Amniotic stem cell (primary cell): ENCODE measurements at regions not wholly inside any gene's neighbourhood (a gene's known extent, or its start where the extent isn't known, plus 50 kb on each side); places are given as distances from the start of the nearest gene placed in this dataset.
A peak's percentile ranks its signal among the peaks of the same experiment; 100 is the strongest.

Experiments
- DNase-seq: peaks from one replicate; lab custom pipeline; 2025; lab: John Stamatoyannopoulos, UW

DNA sequence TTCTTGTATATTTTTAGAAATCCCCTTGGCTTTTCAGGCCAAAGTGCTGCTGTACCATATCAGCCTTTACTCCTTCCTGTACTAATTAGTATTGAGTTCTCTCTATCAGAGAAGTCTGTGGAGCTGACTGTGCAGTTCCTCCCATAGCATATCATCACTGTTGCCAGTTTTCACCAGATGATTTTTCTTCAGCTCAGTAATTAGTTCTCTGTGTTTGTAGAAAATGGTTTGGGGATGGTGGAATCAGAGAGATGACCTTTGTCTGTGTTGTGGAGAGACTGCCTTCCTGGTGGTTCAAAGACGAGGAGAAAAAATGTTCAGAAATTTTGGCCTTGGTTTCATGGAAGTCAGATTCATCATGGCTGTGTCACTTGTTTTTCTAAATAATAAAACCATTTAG, 227.5 kb upstream of the ACTBL2 start:
- DNase-seq = no peak

DNA sequence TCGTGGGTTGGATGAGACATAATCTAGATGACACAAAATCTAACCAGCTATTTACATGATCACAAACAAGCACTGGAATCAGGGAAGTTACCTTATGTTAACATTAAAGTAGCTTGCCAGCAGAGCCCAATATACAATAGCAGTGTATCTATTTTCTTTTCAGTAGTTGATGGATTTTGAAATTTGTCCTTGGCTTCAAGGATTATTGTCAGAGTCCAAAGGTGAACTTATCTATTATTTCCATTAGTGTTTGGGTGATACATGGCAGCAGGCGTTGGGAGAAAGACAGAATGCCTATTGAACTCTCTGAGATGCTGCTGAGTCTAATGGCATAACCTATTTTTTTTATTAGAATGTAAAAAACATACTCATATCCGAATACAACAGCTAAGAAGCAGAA, 223.2 kb upstream of the ACTBL2 start:
- DNase-seq = no peak

DNA sequence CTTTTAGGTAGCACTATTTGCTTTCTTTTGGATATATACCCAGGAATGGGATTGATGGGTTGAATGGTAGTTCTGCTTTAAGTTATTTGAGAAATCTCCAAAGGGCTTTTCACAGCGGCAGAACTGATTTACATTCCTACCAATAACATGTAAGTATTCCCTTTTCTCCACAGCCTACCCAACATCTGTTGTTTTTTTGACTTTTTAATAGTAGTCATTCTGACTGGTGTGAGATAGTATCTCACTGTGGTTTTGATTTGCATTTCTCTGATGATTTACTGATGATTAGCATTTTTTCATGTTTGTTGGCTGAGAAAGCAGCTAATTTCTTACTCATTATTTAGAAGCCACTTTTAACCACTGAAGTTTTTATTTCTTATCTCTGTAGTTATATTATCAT, 221.1 kb upstream of the ACTBL2 start:
- no peak for DNase-seq

DNA sequence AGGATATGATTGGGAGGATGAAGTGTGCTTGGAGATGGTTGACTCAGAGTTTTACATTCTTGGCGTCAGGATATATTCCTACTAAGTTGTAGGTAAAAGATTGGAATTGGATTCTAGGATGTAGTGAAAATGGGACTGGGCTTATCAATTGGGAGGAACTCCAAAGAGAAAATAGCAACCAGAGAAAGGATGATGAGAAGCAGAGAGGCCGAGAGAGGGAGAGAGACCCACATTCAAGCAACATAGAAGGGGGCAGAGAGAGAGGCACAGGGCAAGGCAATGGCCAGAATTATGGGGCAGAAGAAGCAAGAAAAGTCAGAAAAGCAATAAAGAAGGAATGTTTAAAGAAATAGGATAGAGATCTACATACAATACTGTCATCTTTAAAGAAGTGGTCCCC, 217.9 kb upstream of the ACTBL2 start:
- no peak for DNase-seq

DNA sequence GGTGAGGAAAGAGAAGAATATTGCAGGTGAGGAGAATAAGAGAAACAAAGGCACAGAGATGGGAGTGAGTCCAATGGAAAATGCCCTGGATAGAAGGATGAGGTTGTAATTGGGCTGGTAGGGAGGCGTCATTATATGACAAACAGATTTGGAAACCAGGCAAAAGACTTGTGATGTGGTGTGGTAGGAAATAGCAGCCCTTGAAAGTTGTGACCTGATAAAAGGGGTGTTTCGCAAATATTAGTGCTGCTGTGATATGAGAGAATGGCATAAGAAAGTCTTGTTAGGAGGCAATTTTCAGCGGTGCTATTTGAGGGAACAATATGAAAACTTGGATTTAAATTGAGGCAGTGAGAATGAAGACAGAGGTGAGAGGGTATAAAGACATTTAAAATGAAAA, 217.5 kb upstream of the ACTBL2 start:
- DNase-seq = no peak

DNA sequence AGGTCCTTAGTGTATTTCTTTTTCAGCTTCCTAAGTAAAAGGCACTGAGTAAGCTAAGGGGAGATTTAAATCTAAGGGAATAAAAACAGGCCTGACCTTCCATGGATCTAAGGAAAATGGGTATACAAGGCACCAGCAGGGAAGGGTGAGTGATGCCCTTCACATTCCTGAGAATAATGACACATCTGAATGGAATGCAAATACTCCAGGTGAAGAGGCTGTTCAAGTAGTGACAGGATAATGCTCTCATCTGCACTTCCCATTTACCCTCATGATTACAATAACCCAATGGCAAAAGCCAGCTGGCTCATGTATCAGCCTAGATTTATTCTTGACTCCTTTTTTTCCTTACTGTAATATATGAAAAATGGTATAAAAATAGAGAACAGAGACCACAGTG, 216.2 kb upstream of the ACTBL2 start:
- no peak for DNase-seq

DNA sequence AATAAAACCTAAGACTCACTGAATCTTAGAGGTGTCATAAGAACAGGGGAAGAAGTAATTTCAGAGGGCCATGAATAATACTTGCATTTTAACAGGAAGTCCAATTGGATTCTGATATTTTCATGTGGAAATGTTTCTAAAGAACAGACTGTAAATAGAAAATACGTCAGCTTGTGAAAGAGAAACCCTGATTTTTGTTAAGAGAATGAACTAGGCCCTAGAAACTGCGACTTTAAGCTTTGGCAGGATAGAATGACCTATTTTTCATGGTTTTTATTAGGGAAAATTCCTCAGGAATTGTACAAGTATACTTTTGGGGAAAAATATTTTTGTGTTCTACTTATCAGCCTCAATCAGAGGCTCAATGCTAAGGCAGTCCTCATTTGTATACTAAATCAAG, 215.5 kb upstream of the ACTBL2 start:
- DNase-seq = no peak

DNA sequence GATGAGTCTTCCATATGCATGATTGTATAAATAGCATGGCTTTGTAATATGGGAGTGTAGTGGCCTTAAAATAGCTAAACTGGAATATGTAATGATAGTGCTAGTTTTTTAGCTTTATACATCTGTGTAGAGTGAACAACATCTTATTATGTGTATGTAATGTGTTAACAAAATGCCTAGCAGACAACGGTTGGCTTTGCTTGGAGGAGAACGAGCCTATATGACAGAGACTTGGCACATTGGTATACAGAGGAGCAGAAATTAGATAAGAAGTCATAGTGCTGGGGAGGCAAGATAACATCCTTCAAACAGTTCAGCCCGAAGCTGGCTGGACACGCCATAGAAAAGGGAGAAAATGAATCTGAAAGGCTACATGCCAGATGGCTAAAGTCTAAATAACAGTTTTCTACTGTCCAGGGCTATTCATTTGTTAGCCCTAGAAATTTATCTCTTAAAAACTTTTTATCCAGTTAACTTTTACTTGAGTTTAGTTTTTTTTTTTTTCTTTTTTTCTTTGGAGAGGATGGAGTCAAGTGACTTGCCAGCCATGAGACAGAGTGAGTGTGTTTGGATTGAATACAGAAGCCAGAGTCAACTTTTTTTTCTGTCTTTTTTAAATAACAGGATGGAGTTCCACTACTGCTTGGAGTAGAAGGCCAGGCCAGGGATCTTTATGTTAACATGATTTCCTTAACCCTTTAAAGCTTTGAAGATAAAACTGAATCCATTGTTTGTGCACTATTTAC, 214.4 kb upstream of the ACTBL2 start:
- DNase-seq = no peak

DNA sequence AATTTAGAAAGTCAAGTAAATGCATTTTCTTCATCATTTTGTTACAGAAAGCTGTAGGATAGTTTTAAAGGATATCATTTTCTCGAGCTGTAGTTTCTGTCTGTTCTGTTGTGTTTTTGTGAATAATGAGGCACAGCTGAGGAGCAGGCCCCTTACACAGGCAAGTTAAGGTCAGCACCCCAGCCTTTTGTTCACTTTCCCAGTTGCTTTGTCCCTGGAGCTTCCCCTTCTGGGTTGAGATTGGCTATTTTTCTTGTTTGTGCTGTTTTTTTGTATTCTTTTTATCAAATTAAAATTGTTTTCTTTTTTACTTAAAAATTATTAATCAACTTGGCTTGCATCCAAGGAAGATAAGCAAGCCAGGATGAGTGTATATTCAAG, 213.8 kb upstream of the ACTBL2 start:
- no peak for DNase-seq

DNA sequence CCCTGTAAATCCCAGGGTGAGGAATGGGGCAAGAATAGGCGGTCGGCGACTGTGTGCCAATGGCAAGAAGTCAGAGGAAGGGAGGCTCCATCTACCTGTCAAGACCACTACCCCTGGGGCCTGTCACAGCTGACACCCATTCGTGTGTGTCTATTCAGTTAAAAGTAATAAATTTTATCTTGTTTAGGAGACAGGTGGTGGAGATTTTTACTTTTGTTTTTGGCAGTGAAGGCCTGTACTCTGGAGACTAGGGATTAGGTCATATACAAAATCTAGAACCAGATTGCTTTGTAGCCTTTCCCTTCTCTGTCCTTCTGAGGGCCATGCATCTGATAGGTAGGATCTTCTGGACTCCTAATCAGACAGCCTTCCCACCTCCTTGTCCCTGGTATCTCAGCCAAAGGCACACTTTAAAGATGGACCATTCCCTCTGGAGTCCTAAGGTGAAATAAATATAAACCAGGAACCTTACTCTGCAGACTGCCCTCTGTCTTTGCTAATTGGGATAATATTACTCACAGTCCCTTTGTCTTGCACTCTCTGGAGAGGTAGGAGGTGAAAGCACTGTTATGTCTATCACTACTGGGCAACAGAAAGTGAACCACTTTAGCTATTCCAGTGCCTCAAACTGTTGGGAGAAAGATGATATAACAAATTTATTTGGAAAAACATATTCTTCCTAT, 213.2 kb upstream of the ACTBL2 start:
- no peak for DNase-seq

DNA sequence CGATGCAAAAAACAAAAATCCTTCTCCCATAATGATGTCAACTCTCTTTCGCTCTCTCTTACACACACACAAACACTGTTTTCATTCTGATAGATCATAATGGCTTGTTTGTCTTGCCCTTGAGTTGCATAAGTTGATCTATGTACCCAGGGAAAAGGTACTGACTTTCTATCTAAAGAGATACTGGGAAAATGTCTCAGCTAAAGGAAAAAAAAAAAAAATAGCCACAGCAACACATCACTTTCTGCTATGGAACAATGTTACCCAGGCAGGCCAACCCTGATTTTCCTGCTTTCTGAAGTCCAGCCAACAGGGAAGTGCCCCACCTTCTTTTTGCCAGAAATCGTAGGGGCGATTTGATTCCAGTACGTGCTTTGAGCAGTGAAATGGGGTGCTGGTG, 212.6 kb upstream of the ACTBL2 start:
- no peak for DNase-seq

DNA sequence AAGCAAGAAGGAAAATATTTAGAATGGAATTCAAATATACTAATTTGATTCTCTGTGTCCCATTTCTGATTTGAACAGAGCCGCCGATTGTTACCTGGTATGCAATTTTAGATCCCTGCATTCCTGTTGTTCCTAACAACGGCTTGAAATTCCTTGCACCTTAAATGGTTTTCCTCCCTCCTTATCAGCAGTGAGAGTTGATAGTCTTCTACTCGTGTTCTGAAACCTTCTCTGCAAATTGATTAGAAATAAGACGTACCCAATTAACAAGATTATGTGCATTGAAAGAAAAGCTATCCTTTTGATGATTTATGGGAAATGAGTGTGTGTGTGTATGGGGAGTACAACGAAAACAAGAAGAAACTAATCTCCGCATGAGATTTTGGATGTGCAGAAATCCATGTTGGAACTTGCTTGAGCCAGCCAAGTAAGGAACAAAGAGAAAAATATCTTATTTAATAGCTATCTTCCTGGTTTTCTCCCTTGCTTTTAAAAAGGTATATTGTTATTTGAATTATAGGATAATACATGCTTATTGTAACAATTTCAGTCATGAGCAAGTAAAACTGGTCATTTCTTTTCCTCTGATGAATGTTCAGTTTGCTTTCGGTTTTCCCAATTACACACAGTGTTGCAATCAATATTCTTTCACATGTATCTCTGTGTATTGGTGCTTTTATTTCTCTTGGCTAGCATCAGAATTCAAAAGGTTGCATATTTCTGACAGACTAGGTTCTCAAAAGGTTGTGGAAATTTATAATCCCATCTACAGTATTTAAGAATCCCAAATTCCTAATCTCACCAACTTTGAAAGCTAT, 211.1 kb upstream of the ACTBL2 start:
- DNase-seq = no peak

DNA sequence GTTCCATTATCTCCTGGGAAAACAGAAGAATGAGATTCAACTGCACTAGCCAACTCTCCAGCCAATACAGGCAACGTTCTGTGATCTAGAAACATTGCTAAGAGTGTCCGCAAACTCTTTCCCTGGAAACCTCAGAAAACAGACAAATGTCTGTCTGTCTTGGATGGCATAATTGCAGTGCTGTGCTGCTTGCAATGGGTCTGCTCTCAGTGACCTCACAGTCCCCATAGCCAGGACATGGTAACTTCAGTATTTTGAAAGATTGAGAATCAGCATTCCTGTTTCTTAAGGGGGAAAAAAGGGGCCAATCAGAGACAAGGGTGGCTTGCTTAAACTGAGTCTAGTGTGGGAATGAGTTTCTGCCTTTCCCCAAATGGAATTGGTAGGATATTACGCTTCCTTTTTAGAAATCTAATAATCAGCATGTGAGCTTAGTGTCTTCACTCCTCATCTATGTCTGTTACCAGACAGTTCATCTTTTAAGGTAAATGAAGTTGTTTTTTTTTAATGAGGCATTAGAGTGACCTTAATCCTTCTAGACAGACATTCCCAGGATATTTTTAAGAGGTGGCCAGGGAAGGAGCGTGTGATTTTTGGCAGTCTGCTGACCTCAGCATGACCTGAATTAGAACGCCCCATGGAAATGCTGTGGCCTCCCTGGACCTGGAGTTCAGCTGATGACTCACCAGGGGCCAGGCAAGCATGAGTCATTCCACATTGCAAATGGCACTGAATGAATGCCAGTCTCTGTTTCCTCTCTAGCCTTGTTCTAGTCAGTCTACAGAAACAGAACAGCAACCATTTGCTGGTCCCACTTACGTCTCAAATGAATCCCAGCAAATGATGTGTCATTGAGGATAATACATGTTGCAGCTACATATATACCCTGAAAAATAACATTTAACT, 210.2 kb upstream of the ACTBL2 start:
- DNase-seq = peak; percentile 59

DNA sequence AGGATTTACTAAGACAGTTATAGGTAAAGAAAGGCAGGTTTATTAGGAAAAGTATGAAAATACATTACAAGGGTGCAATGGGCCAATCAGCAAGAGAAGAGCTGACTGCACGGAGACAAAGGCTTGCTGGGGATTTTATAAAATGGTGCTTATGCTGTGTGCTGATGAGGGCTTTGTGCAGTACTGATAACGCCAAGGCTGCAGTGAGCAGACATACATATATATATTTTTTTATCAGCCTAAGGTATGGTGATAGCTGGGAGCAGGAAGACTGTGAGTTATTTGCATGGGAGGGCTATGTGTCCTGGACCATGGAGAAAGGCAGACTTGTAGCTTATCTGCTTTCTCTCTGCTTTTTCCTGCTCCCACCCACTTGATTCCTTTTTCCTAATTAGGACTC, 208.1 kb upstream of the ACTBL2 start:
- no peak for DNase-seq

DNA sequence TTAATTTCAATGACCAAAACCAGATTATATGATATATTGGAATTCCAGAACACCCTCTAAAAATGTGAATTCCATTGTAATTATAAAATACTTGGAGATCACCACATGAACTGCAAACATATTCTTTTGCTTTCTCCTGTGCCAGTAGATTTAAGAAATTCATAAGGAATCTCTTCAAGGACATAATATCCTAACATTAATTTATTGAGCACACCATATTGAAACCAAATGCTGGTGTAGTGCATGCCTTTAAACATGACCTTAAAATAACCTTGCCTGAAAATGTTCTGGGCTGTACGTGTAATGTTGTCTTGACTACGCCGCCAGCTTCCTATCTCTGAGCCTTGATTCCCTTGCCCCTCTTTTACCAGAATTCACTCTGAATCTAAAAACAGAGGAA, 205.0 kb upstream of the ACTBL2 start:
- no peak for DNase-seq

DNA sequence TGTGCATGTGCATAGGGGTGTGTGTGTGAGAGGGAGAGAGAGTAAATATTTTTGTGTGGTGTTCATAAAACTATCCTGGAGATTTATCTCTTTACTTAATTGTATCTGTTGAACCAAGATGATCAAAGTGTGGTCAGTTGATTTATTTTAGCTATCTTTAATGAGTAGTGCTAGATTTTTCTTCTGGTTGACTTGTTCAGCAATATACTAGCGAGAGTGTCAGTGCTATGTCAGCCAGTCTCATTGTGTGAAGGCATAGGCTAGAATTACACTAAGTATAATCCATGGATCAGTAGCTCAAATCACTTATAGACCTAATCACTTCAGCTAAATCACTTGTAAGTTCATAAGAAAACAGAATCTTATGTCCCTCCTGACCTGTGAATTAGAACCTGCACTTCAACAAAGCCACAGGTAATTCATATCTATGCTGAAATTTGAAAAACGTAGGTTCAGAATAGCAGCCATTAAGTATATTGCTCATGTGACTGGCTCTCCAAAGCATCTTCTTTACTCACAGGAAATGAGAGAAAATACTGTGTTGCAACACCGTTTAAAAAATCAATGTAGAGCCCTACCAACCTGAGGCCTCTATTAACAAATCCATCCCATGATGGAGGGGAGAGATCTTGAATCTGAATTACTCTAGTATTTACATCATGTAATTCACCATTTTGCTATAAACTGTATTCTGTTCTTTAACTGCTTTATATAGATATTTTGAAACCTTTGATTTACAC, 203.1 kb upstream of the ACTBL2 start:
- DNase-seq = no peak

DNA sequence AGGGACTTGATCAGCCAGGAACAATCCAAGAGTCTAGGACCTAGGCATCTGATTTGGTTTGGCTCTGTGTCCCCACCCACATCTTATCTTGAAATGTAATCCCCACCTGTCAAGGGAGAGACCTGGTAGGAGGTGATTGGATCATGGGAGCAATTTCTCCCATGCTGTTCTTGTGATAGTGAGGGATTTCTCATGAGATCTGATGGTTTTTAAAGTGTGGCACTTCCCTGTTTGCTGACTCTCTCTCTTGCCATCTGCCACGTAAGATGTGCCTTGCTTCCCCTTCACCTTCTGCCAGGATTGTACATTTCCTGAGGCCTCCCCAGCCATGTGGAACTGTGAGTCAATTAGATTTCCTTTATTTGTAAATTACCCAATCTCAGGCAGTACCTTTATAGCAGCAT, 201.7 kb upstream of the ACTBL2 start:
- no peak for DNase-seq

DNA sequence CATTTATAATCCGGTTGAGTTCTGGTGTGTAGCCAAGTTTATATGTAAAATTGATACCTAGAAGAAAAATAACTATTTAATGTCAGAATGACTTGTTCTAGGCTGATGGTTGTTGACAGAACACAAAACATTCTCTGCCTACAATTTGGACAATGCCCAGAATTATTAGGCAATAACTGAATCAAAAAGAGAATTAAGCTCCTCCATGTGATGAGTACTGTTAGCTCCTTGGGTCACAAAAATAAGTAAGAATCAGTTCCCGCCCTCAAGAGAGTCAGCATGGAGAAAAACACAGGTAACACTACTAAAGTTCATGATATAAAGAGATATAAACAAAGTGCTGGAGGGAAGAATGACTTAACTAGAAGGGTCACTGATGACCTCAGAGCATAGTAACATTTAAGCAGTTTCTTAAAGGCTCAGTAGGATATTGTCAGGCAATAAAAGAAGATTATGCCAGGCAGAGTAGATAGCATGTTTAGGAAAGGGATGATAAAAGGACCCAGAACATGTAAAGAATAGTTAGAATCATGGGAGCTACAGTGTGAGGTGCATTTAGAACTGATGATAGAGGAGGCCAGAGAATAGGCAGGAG, 200.5 kb upstream of the ACTBL2 start:
- DNase-seq = no peak

DNA sequence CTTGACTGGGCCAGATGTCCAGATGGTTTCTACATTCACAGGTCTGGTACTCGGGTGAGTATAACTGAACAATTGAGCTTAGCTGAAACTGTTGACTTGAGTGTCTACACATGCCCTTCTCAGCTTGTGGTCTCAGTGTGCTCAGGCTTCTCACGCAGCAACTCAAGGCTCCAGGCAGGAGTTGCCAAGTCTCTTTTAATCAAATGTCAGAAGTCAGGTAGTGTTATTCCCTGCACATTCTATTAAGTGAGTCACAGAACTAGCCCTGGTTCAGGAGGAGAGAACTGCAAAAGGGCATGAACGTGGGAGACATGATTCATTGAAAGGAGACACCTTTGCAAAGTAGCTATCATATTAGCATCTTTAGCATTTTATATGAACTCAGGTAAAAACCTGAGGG, 199.3 kb upstream of the ACTBL2 start:
- no peak for DNase-seq

DNA sequence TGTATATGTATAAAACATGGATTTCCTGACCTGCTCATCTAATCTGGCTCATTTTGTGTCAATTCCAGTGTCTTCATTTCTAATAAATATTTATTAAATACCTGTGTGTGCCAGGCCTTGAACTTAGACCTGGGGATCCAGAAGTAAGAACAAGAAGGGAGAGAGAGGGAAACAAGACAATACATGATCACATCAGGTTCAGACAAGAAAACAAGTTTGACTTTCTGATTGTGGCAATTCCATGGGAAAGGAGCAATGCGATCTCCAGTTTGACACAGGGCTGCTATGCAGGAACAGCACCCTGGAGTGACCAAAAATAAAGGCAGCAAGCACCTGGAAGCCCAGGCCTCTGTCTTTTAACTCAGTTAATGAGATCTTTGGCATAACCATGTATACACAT, 198.1 kb upstream of the ACTBL2 start:
- no peak for DNase-seq

DNA sequence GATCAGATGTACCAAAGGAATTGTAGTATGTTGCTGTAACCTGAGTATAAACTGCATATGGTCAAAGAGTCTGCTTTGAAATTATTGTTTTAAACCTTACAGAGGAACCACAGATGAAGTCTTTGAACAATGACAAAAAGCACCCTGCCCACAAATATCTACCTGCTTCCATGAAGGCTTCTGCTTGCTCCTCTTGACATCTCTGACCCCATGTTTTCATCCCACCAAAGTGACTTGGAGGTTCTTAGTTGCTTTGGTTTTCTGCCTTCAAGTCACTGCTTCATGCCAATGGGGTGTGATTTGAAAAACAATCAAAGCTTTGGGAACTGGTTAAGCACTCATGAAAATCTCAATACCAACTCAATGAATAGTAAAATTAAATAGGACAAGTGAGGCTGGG, 194.6 kb upstream of the ACTBL2 start:
- no peak for DNase-seq
